ENCODE measurements at regions not wholly inside any gene's neighbourhood (a gene's known extent, or its start where the extent isn't known, plus 50 kb on each side); places are given as distances from the start of the nearest gene placed in this dataset.

DNA sequence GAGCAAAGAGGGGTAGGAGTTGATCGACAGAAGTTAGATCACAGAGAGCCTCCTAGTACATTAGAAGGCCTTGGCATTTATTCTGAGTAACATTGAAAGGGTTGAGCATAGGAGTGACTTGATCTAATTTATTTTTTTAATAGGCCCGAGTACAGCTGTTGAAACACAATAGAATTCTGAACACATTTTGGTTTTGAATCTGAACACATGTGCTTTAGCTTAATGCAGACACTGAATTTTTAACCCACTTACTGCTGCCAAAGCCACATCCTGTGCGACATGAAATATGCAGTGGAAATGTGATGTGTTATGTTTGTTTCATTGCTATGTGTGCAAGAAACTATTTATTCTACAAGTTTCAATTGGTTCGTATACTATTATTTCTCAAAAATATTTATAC, 1505.9 kb downstream of the PCDH9 start:
- TF ChIP-seq, protein P1, sequence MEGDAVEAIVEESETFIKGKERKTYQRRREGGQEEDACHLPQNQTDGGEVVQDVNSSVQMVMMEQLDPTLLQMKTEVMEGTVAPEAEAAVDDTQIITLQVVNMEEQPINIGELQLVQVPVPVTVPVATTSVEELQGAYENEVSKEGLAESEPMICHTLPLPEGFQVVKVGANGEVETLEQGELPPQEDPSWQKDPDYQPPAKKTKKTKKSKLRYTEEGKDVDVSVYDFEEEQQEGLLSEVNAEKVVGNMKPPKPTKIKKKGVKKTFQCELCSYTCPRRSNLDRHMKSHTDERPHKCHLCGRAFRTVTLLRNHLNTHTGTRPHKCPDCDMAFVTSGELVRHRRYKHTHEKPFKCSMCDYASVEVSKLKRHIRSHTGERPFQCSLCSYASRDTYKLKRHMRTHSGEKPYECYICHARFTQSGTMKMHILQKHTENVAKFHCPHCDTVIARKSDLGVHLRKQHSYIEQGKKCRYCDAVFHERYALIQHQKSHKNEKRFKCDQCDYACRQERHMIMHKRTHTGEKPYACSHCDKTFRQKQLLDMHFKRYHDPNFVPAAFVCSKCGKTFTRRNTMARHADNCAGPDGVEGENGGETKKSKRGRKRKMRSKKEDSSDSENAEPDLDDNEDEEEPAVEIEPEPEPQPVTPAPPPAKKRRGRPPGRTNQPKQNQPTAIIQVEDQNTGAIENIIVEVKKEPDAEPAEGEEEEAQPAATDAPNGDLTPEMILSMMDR (IDR thresholded peaks at IDR 0.05): no peak
- no peak for TF ChIP-seq POLR2A (IDR thresholded peaks at IDR 0.05)
